K562 (cell line): ENCODE measurements at regions not wholly inside any gene's neighbourhood (a gene's known extent, or its start where the extent isn't known, plus 50 kb on each side); places are given as distances from the start of the nearest gene placed in this dataset.

Experiments
- ARID2 ChIP-seq: fragments of 450-650 bp; IDR thresholded peaks from 2 replicates; pipeline ENCODE4 v1.6.1; 2017; ENCODE audit warnings: antibody characterized with exemption, mild to moderate bottlenecking
- CHD2 ChIP-seq: IDR thresholded peaks from 2 replicates; pipeline ENCODE4 v1.6.1; 2011; ENCODE audit warnings: low read depth, low read length
- CTCF ChIP-seq, 3 experiments: IDR thresholded peaks in 2 of 3; conservative IDR thresholded peaks in 1 of 3; 2 replicates each; pipeline ENCODE4 v1.5.1; 2011 to 2012; ENCODE audit warnings: low read length in 3 of 3, mild to moderate bottlenecking in 3 of 3, control low read depth in 2 of 3, improper control_type of control experiment in 1 of 3, inconsistent platforms in 1 of 3, low read depth in 1 of 3, mixed read lengths in 1 of 3, moderate library complexity in 1 of 3; ENCODE audit not compliant: insufficient read depth in 2 of 3
- FOSL1 ChIP-seq: fragments of 200-800 bp; sonication (Bioruptor generic); conservative IDR thresholded peaks from 2 replicates; pipeline ENCODE4 v1.6.1; 2016; ENCODE audit warnings: missing genetic modification characterization, missing compliant biosample characterization
- FOXM1 ChIP-seq, 2 experiments: fragments of 450-650 bp in 1 of 2; sonication (generic) in 1 of 2; formaldehyde crosslinking in 1 of 2; IDR thresholded peaks; 2 replicates each; pipeline versions ENCODE4 v1.6.1 to v1.9.0; 2017 to 2022; ENCODE audit warnings: low read depth in 2 of 2, mild to moderate bottlenecking in 2 of 2, missing genetic modification reagents in 1 of 2, moderate library complexity in 1 of 2
- PML ChIP-seq: IDR thresholded peaks from 2 replicates; pipeline ENCODE4 v1.6.1; 2012; ENCODE audit warnings: low read length, inconsistent platforms
- POLR2A ChIP-seq: fragments of 450-650 bp; conservative IDR thresholded peaks from 2 replicates; pipeline ENCODE4 v1.6.1; 2016
- POLR2AphosphoS5 ChIP-seq: IDR thresholded peaks from 2 replicates; pipeline ENCODE4 v1.6.1; 2011; ENCODE audit warnings: mild to moderate bottlenecking, low read depth, low read length, moderate library complexity; ENCODE audit not compliant: control insufficient read depth, insufficient read depth
- TAF1 ChIP-seq: IDR thresholded peaks from 2 replicates; pipeline ENCODE4 v1.6.1; 2011; ENCODE audit warnings: mild to moderate bottlenecking, low read length, moderate library complexity; ENCODE audit not compliant: insufficient read depth, control insufficient read depth, severe bottlenecking; ENCODE audit errors: extremely low read depth
- ZNF512 ChIP-seq: IDR thresholded peaks from 2 replicates; pipeline ENCODE4 v1.6.1; 2016; ENCODE audit warnings: missing genetic modification characterization, missing compliant biosample characterization

GRCh38 chr3:153722157-153722556 is 399.0 kb upstream of the ARHGEF26 start:
- TF ChIP-seq TAF1 (no peak), POLR2A (no peak), CTCF (IDR thresholded peaks at IDR 0.05 in 2 of 3, conservative IDR thresholded peaks at IDR 0.05 in 1 of 3; ENCODE audit: insufficient read depth in 2 of 3, low read depth in 1 of 3, low read length in 3 of 3) (no peak), FOSL1 (tag) (no peak), CHD2 (no peak), PML (no peak), POLR2AphosphoS5 (no peak), FOXM1 (IDR thresholded peaks at IDR 0.05; ENCODE audit: low read depth) (no peak), FOXM1 (CRISPR knock-in tag; IDR thresholded peaks at IDR 0.05; ENCODE audit: low read depth) (no peak), ZNF512 (tag) (no peak), ARID2 (no peak)
